KOPT-K1 (cell line): ENCODE measurements at regions not wholly inside any gene's neighbourhood (a gene's known extent, or its start where the extent isn't known, plus 50 kb on each side); places are given as distances from the start of the nearest gene placed in this dataset.
"Not testable (repeated sequence)": the region's sequence is repeated elsewhere in the genome, so short reads cannot be mapped to it uniquely, and the experiment has no call there.

Source experiments
- H3K27ac ChIP-seq: fragments of 200-600 bp; sonication (generic); 2 replicates; pipeline ENCODE4 v1.5.1; 2016; ENCODE audit warnings: antibody characterized with exemption, mild to moderate bottlenecking, low read depth, low read length; ENCODE audit not compliant: poor library complexity, severe bottlenecking
- H3K36me3 ChIP-seq: fragments of 200-600 bp; sonication (generic); 2 replicates; pipeline ENCODE4 v1.5.1; 2017; ENCODE audit warnings: antibody characterized with exemption, mild to moderate bottlenecking, low read length, moderate library complexity; ENCODE audit not compliant: insufficient read depth
- H3K9me3 ChIP-seq: fragments of 200-600 bp; sonication (generic); 2 replicates; pipeline ENCODE4 v1.5.1; 2017; ENCODE audit warnings: antibody characterized with exemption, low read length, mild to moderate bottlenecking; ENCODE audit not compliant: insufficient read depth, poor library complexity, severe bottlenecking

GRCh38 chr9:89845862-89846261 lies 241.1 kb downstream of the GADD45G start:
- H3K27ac ChIP-seq: no peak overlapping the region
- no peaks in the 10 kb centered on the region for H3K9me3 ChIP-seq
- H3K36me3 ChIP-seq: no peaks in the 10 kb centered on the region

DNA sequence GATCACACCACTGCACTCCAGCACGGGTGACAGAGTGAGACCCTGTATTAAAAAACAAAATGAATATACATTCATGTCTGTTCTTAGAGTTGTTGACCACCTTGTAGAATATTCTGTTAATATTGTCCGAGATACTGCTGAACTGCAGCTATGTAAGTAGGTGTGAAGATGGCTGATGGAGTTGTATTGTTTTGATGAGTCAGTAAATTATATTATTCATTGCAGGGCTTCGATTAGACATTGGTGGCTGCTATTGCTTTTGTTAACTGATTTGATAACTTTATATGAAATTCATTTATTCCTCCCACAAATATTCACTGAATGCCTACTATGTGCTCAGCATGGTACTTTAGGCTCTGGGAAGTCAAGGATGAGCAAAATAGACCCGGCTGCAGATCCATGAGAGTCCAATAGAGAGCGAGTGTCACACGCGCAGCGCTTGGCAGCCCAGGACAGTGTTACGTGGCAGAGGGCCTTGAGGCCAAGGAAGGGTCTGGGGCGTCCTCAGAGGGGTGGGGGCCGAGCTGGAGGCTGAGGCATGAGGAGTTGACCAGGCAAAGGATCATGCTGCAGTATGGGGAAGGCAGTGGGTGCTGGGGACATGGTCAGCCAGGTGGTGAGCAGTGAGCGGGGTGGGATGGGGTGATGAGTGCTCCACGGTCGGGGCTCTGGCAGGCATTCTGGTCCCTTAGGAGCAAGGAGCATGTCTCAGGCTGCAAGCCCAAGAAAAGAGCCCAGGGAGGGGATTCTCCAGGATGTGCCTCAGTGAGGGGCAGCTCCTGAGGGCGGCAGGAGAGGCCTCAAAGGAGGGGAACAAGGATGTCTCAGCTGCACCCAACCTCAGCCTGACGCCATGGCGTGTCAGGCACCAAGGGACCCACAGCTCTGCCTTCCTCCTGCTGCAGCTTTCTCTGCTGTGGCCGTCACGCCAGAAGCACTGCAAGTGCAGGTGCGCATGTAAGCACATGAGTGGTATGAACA lies 243.5 kb downstream of the GADD45G start:
- H3K9me3 ChIP-seq: no peaks in the 10 kb centered on the region
- H3K27ac ChIP-seq: no peak overlapping the region
- H3K36me3 ChIP-seq: no peaks in the 10 kb centered on the region

GRCh38 chr9:89849096-89849495 lies 244.3 kb downstream of the GADD45G start:
- Histone ChIP-seq H3K9me3 (no peaks in the 10 kb centered on the region), H3K27ac (no peak overlapping the region), H3K36me3 (no peaks in the 10 kb centered on the region)

DNA sequence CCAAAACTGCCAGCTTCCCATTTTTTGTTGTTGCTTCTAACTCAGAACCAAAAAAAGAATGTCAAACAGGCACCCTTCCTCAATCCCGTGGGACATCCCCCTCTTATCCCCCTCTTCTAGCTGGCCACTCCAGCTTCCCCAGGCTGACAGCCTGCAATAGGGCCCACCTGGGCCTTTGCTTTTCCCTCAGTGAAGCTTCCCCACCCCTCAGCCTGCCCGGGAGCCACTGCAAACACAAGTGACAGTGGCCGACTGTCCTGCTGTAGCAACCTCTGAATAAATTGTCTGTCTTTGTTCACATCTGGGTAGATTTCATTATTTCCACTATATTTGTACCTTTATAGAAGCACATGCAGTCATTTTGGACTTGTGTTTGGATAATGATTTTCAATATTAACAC lies 245.3 kb downstream of the GADD45G start:
- no peaks in the 10 kb centered on the region for H3K9me3 ChIP-seq
- no peaks in the 10 kb centered on the region for H3K36me3 ChIP-seq
- H3K27ac ChIP-seq: no peak overlapping the region

DNA sequence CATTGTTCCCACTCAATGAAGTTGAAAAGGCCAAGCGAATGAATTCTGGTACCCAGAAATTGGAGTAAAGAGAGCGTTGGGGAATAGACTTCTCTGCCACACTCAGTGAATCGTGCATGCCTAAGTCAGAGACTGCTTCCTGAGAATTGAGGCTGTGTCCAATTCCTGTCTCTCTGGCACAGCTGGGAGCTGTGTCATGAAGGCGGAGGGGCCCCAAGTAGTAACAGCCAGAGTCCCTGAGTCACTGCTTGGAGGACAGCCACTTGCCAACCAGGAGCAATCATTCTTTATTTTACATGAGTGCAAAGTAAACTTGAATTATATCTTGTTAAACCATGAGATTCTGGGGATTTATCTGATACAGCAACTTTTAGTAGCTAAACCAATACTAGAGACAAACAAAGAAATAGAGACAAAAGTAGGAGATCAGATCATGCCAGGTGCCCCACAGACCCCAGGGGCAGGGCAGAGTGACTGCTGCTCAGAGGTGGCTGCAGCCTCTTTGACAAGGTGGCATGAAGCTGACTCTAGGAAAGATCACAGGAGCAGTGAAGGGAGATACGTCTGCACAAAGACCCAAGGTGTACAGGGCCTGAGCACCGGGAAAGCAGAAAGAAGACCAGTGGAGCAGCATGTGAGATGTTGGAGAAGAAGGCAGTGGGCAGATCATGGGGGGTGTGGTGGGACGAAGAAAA lies 246.0 kb downstream of the GADD45G start:
- Histone ChIP-seq H3K27ac (no peak overlapping the region), H3K9me3 (no peaks in the 10 kb centered on the region), H3K36me3 (no peaks in the 10 kb centered on the region)

DNA sequence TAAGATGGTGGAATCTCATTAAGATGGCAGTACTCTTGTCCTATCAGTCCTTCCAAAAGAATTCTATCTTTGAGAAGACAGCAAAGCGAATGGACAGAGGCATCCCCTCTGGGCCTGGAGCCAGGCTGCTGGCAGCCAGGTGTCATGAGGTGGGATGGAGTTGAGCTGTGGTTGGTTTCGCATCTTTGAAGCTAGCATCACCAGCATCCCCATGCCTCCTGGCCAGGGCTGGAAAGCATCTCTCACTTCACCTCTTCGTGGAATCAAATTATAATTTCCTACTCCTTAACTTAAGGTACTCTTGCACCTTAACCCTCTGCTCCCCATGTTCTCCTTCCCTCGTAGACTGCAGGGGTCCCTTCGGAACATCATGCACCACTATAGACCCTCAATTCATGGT lies 248.3 kb downstream of the GADD45G start:
- Histone ChIP-seq H3K36me3 (no peaks in the 10 kb centered on the region), H3K9me3 (no peaks in the 10 kb centered on the region), H3K27ac (no peak overlapping the region)

DNA sequence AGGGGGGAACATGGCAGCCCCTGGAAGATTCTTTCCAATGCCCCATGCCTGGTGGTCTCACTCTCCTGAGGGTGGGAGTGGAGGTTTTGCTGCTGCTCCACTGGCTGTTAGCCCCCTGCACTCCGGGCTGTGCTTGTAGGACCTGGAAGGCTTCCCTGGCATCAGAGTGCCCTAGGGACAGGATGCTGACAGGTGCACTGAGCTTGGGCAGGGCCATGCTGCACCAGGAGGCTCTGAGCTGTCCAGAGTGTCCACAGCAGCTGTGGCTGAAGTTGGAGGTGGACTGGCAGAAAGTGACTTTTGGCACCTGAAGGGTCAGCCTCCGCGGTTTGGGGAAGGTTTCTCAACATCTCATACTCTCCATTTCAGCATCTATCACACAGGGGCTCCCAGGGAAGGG lies 249.1 kb downstream of the GADD45G start:
- Histone ChIP-seq H3K9me3 (no peaks in the 10 kb centered on the region), H3K27ac (no peak overlapping the region), H3K36me3 (no peaks in the 10 kb centered on the region)

GRCh38 chr9:89854715-89855475 lies 250.1 kb downstream of the GADD45G start:
- Histone ChIP-seq H3K27ac (no peak overlapping the region), H3K36me3 (no peaks in the 10 kb centered on the region), H3K9me3 (no peaks in the 10 kb centered on the region)

DNA sequence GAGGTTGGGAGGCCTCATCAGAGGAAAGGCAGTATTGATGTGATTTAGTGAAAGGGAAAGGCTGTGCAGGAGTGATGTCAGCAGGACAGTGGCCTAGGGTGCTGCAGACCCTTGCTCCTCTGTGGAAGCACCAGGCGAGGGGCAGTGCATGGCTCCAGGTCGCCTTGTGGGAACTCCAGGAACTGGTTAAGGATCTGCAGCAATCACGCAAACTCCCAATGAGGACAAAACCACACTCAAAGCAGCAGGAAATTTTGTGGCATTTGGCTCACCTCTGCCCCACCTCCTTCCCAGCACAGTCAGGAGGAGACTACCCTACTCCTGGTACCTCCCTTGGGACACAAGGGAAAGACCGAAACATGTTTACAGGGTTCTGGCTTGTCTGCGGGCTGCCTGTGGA lies 251.5 kb downstream of the GADD45G start:
- H3K36me3 ChIP-seq, H3K9me3 ChIP-seq, H3K27ac ChIP-seq: not testable (repeated sequence)

DNA sequence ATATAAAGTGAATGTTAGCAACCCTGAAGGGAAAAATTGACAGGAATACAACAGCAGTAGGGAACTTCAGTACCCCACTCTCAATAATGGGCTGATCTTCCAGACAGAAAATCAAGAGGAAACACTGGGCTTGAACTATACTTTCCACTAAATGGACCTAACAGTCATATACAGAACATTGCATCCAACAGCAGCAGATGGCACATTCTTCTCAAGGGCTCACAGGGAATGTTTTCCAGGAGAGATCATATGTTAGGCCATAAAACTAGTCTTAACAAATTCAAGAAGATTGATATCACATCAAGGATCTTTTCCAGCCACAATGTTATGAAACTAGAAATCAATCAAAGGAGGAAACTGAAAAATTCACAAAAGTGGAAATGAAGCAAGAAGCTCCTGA lies 252.1 kb downstream of the GADD45G start:
- H3K9me3 ChIP-seq, H3K27ac ChIP-seq, H3K36me3 ChIP-seq: not testable (repeated sequence)

DNA sequence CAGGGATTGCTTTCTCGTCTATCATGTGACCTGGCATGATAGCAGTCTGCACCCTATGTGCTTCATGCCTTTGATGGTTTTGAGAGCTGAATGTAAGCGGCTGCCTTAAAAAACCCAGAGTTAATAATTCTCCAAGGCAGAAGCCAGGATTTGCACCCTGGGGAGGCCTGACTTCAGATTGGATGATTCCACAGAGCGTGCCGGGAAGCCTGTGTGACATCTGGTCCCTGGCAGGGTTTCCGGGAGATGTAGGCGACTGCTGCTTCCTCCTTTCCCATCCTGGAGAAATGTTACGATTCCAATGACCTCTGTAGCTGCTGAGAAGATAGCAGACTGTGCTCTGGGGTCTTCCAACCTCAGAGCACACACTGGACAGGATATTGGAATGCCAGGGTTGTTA lies 255.0 kb downstream of the GADD45G start:
- H3K9me3 ChIP-seq, H3K36me3 ChIP-seq, H3K27ac ChIP-seq: not testable (repeated sequence)

DNA sequence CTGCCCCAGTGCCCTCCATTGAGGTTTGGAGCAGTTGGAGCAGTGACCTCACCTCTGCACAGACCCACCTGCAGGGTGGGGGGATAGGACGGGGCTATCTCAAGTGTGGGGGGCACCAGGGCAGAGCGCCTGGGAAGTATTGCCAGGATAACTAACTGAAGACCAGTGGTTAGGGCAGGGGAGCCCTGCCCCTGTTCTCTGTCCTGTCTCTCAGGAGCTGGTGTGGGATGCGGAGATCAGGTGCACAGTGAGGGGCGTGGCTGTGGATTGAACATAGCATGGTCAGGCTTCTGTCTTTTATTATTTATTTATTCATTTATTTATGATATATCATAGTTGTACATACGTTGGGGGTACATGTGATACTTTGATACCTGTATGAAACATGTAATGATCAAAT lies 256.6 kb downstream of the GADD45G start:
- not testable (repeated sequence) for H3K9me3 ChIP-seq, H3K27ac ChIP-seq, H3K36me3 ChIP-seq

DNA sequence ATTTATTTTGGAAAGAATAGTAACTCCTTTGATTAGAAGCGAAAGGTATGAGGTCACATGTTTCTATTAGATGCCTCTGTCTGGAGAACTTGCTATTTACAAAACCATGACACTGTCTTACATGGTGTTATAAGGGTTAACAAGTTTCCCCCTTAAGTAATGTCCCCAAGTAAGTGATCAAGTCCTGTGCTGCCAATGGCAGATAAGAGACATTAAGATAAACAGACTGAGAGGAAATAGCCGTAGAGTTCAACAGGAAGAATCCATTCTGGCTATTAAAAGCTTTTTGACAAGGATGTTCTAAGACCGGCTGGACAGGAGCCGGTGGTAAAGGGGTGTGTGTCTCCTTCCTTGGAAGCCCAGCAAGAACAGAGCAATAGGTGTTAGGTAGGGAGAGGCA lies 257.5 kb downstream of the GADD45G start:
- Histone ChIP-seq H3K9me3 (no peaks in the 10 kb centered on the region), H3K36me3 (no peaks in the 10 kb centered on the region), H3K27ac (no peak overlapping the region)

- H3K27ac ChIP-seq: no peak overlapping the region
- H3K36me3 ChIP-seq: no peaks in the 10 kb centered on the region
- H3K9me3 ChIP-seq: no peaks in the 10 kb centered on the region
Measured at GRCh38 chr9:89863141-89863540, 258.3 kb downstream of the GADD45G start.

GRCh38 chr9:89863837-89864236 lies 259.0 kb downstream of the GADD45G start:
- Histone ChIP-seq H3K27ac (no peak overlapping the region), H3K9me3 (no peaks in the 10 kb centered on the region), H3K36me3 (no peaks in the 10 kb centered on the region)
